GM20000 (cell line): ENCODE measurements at regions not wholly inside any gene's neighbourhood (a gene's known extent, or its start where the extent isn't known, plus 50 kb on each side); places are given as distances from the start of the nearest gene placed in this dataset.

Experiments
- DNase-seq: peaks from one replicate; pipeline ENCODE4 v3.0.0; 2012; ENCODE audit warnings: low spot score
- TF ChIP-seq, protein P1 (sequence below): IDR thresholded peaks from 2 replicates; pipeline ENCODE4 v1.5.1; 2012; ENCODE audit warnings: mild to moderate bottlenecking, control low read depth; ENCODE audit errors: extremely low read depth, missing control alignments

DNA sequence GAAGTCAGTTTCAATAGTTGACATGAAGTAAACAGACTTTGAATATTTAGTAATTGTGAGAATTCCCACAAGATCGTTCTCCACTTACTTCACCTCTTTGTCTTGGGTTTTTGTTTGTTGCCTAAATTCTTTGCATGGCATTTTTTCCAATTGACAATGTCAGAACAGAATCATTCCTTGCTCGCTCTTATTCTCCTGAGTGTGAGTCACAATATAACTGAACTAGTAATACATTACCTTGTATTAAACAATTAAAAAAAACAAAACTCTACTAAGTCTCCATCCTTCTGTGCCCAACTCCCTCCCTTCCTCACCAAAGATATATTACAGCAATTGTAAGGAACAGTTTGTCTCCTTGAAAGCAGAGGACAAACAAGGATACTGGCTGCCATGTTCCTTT lies 638.8 kb upstream of the NOVA1 start:
- TF ChIP-seq, protein P1, sequence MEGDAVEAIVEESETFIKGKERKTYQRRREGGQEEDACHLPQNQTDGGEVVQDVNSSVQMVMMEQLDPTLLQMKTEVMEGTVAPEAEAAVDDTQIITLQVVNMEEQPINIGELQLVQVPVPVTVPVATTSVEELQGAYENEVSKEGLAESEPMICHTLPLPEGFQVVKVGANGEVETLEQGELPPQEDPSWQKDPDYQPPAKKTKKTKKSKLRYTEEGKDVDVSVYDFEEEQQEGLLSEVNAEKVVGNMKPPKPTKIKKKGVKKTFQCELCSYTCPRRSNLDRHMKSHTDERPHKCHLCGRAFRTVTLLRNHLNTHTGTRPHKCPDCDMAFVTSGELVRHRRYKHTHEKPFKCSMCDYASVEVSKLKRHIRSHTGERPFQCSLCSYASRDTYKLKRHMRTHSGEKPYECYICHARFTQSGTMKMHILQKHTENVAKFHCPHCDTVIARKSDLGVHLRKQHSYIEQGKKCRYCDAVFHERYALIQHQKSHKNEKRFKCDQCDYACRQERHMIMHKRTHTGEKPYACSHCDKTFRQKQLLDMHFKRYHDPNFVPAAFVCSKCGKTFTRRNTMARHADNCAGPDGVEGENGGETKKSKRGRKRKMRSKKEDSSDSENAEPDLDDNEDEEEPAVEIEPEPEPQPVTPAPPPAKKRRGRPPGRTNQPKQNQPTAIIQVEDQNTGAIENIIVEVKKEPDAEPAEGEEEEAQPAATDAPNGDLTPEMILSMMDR = no peak
- no peak for DNase-seq

DNA sequence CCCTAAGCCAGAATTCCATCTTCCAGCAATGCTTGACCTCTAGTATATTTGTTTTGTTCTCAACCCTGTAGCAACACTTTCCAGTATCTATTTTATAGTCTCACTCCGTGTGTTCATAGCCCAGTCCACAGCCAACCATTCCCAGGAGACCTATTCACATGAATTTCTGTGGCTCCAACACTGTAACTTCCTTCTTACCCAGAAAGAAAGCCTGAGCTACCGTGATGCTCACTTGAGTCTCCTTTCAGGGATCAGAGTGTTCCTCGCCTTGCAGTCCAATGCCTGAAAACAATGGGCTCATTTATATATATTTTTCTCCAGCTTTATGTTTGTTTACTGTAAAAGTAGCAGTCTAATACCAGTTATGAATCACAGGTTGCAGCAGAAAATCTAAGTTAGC lies 645.0 kb upstream of the NOVA1 start:
- TF ChIP-seq, protein P1 = no peak
- no peak for DNase-seq

DNA sequence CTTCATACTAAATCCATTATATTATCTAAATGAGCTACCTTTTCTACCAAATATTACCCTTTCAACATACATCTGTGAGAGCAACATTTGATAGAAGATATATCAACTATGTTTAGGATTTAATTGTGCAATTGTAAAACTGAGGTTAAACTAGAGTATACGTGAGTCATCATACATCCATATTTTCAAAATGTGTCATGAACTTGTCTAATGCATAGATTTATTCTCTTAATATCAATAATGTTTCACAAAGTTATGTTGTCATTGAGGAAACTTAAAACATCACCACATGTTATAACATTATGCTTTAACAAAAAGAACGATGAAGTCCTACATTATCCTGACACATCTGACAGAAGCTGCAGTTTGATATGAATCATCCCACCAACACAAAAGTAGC lies 645.5 kb upstream of the NOVA1 start:
- TF ChIP-seq, protein P1 = no peak

DNA sequence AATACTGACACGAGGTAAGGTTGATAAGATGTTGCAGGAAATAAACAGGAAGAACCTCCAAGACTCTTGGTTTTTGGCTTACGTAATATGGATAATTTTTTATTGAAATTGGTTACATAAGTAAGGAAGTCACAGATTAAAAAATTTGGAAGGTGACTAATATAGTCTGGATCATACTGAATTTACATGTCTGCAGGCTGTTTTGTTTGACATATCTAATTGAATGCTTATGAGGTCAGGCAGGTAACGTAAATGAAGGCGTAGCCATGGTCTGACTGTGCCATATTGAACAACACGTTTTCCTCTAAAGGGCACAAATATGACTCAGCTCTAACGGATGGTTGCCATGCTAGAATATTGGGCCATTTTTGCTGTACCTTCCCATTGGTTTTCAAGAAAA lies 648.1 kb upstream of the NOVA1 start:
- TF ChIP-seq, protein P1 = no peak
- DNase-seq = no peak

More for the DNA sequence above, 645.5 kb upstream of the NOVA1 start:
- no peak for DNase-seq

DNA sequence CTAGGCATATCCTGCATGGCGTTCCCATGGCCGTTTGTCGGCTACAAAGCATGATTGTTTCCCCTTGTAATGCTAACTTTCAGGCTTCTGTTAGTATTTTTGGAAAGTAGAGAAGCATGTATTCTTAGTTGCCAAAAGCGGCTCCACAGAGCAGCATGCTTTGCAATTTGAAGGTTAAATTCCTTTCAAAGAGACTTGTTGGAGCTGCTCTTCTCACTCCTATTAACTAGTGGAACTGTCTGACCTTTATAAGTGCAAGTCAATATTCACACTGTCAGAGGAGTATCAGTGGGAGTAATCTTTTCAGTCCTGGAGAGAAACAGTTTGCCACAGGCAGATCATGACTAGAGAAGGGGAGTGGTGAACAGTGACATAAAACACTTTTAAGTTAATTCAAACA lies 656.1 kb upstream of the NOVA1 start:
- TF ChIP-seq, protein P1 = no peak
- DNase-seq = no peak

DNA sequence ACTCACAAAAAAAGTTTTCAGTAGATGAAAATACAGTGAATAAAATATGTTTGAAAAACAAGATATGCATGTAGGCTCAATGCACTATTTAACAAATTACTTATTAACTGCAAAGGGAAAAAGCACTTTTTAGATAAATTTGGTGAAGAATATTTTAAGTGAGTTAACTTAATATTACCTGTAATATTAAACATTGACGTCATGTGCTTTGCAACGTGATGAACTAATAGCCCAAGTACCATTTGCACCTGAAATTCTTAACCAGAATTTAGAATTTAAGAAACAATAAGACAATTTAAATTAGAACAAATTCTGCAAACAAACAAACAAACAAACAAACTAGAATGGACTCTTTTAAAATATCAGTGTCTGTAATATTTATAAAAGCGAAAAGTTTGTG lies 659.0 kb upstream of the NOVA1 start:
- TF ChIP-seq, protein P1 = no peak

DNA sequence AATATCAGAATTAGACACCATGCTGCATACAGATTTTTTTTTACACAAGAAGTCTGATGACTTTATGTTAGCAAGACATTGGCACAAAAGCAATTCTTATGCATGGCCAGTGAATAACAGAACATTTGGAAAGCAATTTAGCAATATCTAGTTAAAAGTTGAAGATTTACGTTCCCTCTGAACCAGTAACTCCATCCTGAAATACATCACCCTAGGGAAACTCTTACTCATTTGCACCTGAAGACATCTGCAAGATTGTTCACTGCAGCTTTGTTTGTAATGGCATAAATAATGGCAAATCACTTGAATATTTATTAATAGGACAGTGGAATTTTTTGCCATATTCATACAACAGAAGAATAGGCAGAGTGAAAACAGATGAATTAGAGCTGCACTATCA lies 670.0 kb upstream of the NOVA1 start:
- DNase-seq = no peak

More for the DNA sequence above, 659.0 kb upstream of the NOVA1 start:
- no peak for DNase-seq

More for the DNA sequence above, 670.0 kb upstream of the NOVA1 start:
- TF ChIP-seq, protein P1 = no peak
